NCI-H748 treated with DMSO at 0.1 percent for 48 hours (cell line): ENCODE measurements at regions not wholly inside any gene's neighbourhood (a gene's known extent, or its start where the extent isn't known, plus 50 kb on each side); places are given as distances from the start of the nearest gene placed in this dataset.

ENCODE experiments used
- DNase-seq: peaks from one replicate; lab custom pipeline; 2025; lab: John Stamatoyannopoulos, UW

DNA sequence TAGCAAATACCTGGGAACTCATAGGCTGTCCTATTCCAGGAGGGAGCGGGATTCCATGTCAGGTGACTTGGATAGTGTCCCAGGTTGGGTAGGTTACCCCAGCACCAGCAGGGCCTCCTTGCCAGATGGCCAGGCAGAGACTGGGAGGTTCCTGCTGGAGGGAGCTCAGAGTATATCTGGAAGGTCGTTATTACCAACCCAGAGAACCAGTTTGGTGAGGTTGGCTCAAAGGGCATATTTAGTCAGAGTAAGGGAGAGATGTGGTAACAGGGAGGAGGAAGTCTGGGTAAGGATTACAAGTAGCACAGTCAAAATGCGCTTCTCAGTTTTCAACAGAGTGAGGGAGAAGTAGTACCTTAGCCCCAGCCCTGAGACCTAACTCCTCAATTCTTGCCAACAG lies 53.3 kb upstream of the LNX1 start:
- DNase-seq = no peak
